Activated naive CD4-positive, alpha-beta T cell treated with anti-CD3 and anti-CD28 coated beads, Interleukin-2, amount 50 U/mL, for 72 hours (primary cell): ENCODE measurements at regions not wholly inside any gene's neighbourhood (a gene's known extent, or its start where the extent isn't known, plus 50 kb on each side); places are given as distances from the start of the nearest gene placed in this dataset.
"Not testable (repeated sequence)": the region's sequence is repeated elsewhere in the genome, so short reads cannot be mapped to it uniquely, and the experiment has no call there.

ENCODE experiments used
- ATAC-seq, 2 donors: fragments of 150-1000 bp; cut with Tn5 transposase; 2 replicates each; pipeline ENCODE4 v1.10.0; 2021; ENCODE audit warnings: mild to moderate bottlenecking in 2 of 2, moderate library complexity in 2 of 2
- DNase-seq, 2 donors: peaks; one replicate each; pipeline ENCODE4 v3.0.0; 2021 to 2022; ENCODE audit warnings: low spot score in 2 of 2
- H3K27ac Mint-ChIP-seq, 2 donors: one replicate each; pipeline ENCODE4 v1.8.0; 2022; ENCODE audit warnings: mild to moderate bottlenecking in 2 of 2, mixed read lengths in 2 of 2
- H3K36me3 Mint-ChIP-seq, 2 donors: one replicate each; pipeline ENCODE4 v1.8.0; 2022; ENCODE audit warnings: mixed read lengths in 2 of 2
- H3K9me3 Mint-ChIP-seq, 2 donors: one replicate each; pipeline ENCODE4 v1.8.0; 2022; ENCODE audit warnings: mixed read lengths in 2 of 2

GRCh38 chr13:112165712-112166111, 98.8 kb downstream of the SOX1 start:
- Mint-ChIP-seq H3K27ac (no peak overlapping the region), H3K36me3 (peaks cover 0 to 5% of the 10 kb centered on the region in 2 donors), H3K9me3 (no peaks in the 10 kb centered on the region)
- ATAC-seq (no peak), DNase-seq (no peak)

DNA sequence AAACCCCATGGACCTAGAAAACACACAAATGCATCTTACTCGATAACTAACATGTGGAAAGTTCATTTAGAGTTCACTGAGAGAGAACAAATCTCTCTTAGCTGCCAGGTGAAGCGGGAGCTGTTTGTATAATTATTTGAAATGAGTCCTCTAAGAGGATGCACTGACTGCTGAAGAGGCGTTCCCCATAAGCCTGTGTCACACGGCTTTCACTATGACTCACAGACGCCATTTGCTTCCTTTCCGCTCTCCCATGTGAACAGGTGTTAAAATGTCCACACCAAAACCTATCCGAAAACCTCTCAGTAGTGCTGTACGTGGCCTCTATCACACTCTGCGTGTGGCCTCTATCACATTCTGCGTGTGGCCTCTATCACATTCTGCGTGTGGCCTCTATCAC, 101.8 kb downstream of the SOX1 start:
- no peak for ATAC-seq
- H3K9me3 Mint-ChIP-seq: peaks cover 0 to 2% of the 10 kb centered on the region in 2 donors

DNA sequence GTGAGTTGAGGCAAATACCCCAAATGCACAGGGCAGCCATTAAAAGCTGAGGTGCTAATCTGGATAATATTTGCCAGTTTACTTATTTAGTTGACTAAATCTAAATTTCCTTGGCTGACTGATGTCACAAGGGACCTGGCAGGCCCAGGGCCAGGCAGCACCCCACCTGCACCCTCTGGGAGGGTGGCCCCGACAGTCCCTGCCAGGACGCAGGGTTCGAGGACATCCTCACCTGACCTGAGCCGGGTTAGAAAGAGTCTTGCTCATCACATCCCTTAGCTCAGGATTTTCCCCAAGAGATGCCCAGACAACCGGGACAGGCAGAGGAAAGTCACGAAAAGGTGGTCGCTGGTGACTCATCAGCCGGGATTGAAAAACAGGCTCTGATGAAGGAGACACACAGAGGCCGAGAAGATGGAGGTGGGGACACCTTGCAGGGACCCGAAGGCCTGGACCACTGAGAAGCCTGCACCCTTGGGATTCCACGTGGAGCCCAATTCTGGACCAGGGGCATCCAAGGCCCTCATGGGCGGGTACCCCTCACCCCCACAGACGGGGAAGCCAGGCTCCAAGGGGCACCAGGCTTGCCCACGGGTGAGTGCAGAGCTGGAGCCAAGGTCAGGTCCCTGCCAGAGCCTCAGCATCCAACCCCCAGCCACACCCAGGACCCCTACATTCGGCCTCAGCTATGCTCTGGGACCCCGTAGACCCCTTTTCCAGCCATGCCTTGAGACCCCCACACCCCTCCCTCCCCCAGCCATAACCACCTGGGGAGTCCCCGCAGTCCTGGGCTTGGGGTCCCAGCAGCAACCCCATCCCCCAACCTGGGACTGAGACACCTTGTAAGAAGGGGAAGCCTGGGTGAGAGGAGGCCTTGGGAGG, 103.2 kb downstream of the SOX1 start:
- Mint-ChIP-seq H3K36me3 (no peaks in the 10 kb centered on the region), H3K9me3 (peaks cover 4 to 7% of the 10 kb centered on the region in 2 donors), H3K27ac (no peak overlapping the region)
- DNase-seq (no peak), ATAC-seq (no peak)

More for the DNA sequence above, 101.8 kb downstream of the SOX1 start:
- DNase-seq: no peak
- Mint-ChIP-seq H3K27ac (no peak overlapping the region), H3K36me3 (no peaks in the 10 kb centered on the region)

DNA sequence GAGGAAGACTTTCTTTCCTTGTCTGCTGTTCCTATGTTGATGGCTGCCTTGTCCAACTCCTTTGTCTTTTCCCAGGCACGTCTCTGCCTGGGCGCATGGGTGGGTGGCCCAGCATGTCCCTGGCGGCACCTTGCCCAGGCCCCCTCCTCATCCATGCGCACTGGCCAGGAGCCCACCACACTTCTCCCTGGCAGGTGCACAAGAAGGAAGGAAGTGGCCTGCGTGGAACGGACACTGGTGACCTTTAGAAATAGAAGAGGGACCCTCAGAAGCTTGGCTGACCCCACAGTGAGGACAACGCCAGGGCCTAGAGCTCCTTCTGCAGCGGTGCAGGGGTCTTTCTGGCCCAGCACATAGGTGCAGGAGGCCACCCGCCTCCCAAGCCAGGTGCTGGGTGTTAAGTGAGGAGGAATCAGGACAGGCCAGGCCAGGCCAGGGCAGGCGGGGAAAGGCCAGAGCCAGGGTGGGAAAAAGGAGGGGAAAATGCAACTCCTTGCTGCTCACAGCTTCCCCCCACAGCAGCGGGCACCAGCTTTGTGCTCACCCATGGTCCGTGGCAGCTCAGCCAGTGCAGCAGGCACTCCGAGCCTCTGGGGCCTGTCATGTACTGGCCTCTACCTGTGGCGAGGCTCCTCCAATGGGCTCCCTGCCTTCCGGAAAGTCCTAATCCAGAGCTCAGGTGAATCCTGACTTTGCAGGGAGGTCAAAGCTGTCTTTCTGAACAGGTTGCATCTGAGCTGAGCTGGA, 104.0 kb downstream of the SOX1 start:
- Mint-ChIP-seq H3K9me3 (peaks cover 4 to 8% of the 10 kb centered on the region in 2 donors), H3K27ac (no peak overlapping the region), H3K36me3 (no peaks in the 10 kb centered on the region)
- DNase-seq: no peak
- ATAC-seq: no peak

- no peaks in the 10 kb centered on the region for H3K36me3 Mint-ChIP-seq
- ATAC-seq: no peak
- no peak overlapping the region for H3K27ac Mint-ChIP-seq
- DNase-seq: no peak
- peaks cover 4 to 8% of the 10 kb centered on the region in 2 donors for H3K9me3 Mint-ChIP-seq
These were observed 104.6 kb downstream of the SOX1 start for GRCh38 chr13:112171570-112171965.

DNA sequence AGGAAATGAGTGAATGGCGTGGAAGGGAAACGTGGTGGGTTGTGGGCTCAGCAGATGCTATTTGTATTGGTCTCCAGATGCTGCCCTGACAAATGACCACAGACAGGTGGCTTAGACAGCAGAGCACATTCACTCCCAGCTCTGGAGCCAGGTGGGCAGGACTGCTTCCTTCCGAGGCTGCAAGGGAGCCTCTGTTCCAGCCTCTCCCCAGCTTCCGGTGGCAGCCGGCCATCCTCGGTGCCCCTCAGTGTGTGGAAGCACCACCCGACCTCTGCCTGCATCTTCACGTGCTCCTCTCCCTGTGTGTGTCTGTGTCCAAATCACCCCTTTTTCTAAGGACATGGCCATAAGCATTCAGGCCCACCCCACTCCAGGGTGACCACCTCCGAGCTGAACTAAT, 105.1 kb downstream of the SOX1 start:
- no peak overlapping the region for H3K27ac Mint-ChIP-seq
- H3K9me3 Mint-ChIP-seq: peaks cover 4 to 8% of the 10 kb centered on the region in 2 donors
- DNase-seq: no peak
- no peaks in the 10 kb centered on the region for H3K36me3 Mint-ChIP-seq
- ATAC-seq: no peak

DNA sequence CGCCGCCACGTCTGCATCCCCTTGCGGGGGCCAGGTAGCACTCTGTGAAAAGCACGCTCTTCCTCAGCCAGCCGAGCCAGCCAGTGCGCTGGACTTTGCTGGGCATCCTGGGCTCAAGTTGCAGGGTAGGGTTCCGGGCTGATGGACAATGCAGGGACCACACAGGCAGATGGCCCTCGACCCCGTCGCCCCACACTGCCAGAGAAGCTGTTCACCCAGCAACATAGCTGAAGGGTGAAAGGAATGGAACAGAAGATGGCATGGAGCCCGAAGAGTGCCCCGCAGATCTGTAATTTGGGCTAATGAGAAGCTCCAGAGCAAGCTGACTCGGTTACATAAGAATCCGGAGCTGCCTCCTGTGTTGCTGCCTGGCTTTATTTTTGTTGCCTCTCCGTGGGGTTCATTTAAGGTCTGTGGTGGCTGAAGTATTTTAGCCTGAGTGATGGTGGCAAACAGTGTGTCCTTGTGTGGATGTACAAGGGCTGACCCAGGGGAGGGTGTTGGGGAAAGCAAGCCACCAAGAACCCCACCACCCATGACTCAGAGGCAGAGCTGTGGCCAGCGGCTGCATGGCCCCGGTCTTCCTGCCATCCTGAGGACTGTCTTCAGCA, 105.8 kb downstream of the SOX1 start:
- ATAC-seq (no peak), DNase-seq (no peak)
- Mint-ChIP-seq H3K36me3 (no peaks in the 10 kb centered on the region), H3K27ac (no peak overlapping the region), H3K9me3 (peaks cover 4 to 8% of the 10 kb centered on the region in 2 donors)

DNA sequence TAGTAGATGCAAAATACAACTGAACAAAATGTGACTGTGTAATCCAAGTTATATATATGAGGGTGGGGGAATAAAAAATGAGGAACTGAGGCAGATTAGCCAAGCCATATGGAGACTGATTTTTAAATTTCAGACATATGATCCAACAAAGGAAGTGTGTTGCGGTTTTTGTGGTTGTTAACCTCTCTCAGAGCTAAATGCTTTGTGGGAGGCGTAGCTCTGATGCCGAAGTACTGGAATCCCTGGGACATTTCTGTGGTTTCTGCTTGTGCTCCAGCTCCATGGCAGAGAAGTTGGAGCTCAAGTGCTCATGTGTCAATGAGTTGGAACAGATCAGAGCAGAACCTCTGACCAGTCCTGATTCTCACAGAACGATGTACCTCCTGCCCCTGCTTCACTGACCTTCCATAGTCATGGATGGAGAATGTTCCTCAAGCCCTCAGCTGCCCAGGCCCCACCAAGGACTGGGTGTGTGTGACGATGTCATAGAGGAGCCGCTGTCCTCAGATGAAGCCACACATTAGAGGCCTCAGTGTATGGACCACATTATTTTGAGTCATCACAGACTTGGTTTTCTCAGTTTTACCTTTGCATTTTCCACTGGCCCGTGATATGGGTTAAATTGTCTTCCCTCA, 107.6 kb downstream of the SOX1 start:
- DNase-seq: no peak
- Mint-ChIP-seq H3K9me3 (peaks cover 4 to 8% of the 10 kb centered on the region in 2 donors), H3K36me3 (no peaks in the 10 kb centered on the region), H3K27ac (no peak overlapping the region)
- no peak for ATAC-seq

- no peaks in the 10 kb centered on the region for H3K36me3 Mint-ChIP-seq
- DNase-seq (no peak), ATAC-seq (no peak)
- H3K27ac Mint-ChIP-seq: no peak overlapping the region
- peaks cover 4 to 8% of the 10 kb centered on the region in 2 donors for H3K9me3 Mint-ChIP-seq
These were observed 108.5 kb downstream of the SOX1 start for GRCh38 chr13:112175162-112176075.

DNA sequence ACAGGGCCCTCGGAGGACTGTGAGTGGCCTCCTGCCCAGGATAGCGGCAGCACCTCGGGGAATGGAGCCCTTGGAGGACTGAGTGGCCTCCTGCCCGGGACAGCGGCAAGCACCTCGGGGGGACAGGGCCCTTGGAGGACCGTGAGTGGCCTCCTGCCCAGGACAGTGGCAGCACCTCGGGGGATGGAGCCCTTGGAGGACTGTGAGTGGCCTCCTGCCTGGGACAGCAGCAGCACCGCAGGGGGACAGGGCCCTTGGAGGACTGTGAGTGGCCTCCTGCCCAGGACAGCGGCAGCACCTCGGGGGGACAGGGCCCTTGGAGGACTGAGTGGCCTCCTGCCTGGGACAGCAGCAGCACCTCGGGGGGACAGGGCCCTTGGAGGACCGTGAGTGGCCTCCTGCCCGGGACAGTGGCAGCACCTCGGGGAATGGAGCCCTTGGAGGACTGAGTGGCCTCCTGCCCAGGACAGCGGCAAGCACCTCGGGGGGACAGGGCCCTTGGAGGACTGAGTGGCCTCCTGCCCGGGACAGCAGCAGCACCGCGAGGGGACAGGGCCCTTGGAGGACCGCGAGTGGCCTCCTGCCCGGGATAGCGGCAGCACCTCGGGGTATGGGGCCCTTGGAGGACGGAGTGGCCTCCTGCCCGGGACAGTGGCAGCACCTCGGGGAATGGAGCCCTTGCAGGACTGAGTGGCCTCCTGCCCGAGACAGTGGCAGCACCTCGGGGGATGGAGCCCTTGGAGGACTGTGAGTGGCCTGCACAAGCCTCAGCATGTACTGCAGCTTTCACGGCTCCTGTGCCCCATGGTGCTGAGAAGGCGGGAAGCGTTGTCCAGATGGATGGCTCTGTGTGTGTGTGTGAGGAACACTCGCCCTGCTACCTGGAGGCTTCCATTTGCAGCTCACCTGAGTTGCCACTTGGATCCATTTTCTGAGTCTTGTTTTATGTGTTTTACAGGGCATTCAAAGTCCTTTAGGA, 109.5 kb downstream of the SOX1 start:
- not testable (repeated sequence) for H3K27ac Mint-ChIP-seq, ATAC-seq, H3K9me3 Mint-ChIP-seq, H3K36me3 Mint-ChIP-seq, DNase-seq

DNA sequence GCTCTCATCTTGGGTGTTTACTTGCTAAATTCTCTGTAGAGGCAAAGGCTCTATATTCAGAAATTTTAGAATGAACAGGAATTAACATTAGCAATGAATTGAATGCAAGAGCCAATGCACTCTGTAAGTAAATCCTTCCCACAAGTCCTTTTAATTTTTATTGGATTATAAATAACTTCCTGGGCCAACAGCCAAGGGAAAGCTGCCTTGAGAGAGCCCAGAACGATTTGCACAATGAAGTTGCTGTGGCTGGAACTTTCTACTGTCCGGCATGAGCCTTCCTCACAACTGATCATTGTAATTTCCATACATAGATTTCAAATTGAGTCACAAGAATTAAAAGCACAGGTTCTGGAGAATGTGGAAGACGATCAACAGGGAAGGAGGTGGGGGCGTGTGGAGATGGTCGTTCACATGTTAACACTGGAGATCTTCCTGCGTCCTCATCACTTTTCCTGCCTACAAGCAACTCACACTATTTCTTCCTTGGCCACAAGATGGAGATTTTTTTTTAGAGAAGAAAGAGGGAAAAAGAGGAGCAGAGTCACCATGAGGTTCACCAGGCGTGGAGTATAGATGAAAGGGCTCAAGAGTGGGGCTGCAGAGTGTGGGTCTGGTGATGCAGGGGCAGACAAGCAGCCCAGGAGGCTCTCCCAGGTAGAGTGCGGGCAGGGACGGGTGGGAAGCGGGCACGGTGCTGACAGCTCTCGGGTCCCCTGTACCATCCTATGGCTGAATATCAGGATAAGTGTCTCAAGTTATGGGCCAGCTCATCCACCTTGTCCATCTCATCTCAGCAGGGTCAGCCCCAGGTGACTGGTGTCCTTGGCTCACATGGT, 110.7 kb downstream of the SOX1 start:
- peaks cover 4 to 8% of the 10 kb centered on the region in 2 donors for H3K9me3 Mint-ChIP-seq
- no peak overlapping the region for H3K27ac Mint-ChIP-seq
- ATAC-seq (no peak), DNase-seq (no peak)
- no peaks in the 10 kb centered on the region for H3K36me3 Mint-ChIP-seq

DNA sequence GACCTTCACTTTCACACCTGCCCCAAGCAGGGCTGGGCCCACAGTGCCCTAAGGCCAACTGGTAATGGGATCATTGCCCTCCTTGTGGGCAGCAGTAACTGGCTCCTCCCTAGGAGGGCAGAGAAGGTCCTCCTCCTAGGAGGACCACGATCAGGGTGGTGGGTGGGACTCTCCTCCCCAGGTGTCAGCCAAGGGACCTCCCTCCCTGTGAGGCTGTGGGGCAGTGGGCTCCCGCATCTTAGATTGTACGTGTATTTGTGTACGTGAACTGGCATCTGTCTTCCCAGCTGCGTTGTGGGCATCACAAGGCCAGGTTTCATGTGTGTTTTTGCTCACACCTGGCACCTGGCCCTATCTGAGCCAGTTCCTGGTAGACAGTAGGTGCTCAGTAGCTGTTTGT, 111.8 kb downstream of the SOX1 start:
- H3K27ac Mint-ChIP-seq: no peak overlapping the region
- ATAC-seq (no peak), DNase-seq (no peak)
- no peaks in the 10 kb centered on the region for H3K36me3 Mint-ChIP-seq
- peaks cover 4 to 6% of the 10 kb centered on the region in 2 donors for H3K9me3 Mint-ChIP-seq

DNA sequence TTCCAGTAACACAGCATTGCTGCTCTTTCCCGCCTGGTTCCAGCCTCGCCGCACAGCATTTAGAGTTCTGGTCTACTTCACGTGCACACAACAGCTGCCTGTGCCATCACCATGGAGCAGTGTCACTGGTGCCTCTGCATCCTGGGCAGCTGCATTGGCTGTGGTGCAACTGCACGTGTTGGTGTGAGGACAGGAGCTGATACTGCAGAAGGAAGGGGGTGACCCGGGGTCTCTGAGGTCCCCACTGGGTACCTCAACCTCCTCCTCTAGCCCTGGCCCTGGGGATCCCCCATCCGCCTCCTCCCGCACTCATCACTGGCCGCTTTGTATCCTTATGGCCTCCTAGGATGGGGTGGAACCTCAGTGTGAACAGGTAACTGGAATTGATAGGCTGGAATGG, 112.5 kb downstream of the SOX1 start:
- H3K27ac Mint-ChIP-seq: no peak overlapping the region
- peaks cover under 1 to 4% of the 10 kb centered on the region in 2 donors for H3K9me3 Mint-ChIP-seq
- ATAC-seq (no peak), DNase-seq (no peak)
- no peaks in the 10 kb centered on the region for H3K36me3 Mint-ChIP-seq

DNA sequence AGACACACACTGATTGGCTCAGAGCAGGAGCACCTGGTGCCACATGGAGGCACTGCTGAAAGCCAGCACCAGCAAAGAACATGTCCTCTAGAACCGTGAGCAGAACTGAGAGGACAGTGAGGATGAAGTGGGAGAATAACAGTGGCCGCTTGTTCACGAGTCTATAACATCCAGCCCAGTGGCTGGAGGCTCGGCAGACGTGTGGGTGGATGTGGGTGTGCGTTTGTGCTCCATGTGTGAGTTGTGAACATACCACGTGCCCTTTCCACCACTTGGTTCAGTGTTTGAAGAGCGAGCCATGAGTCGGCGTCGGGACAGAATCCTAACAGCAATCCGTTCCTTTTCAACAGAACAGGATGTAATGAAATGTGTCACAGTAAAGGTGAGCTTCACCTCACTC, 113.0 kb downstream of the SOX1 start:
- H3K27ac Mint-ChIP-seq: no peak overlapping the region

More for the DNA sequence above, 113.0 kb downstream of the SOX1 start:
- no peak for ATAC-seq
- no peak for DNase-seq
- Mint-ChIP-seq H3K9me3 (peaks cover 0 to 2% of the 10 kb centered on the region in 2 donors), H3K36me3 (no peaks in the 10 kb centered on the region)
